ENCODE measurements at regions not wholly inside any gene's neighbourhood (a gene's known extent, or its start where the extent isn't known, plus 50 kb on each side); places are given as distances from the start of the nearest gene placed in this dataset.

GRCh38 chrX:10828036-10828435 lies 207.7 kb upstream of the MID1 start:
- TF ChIP-seq CTCF (IDR thresholded peaks at IDR 0.05) (no peak), POLR2A (IDR thresholded peaks at IDR 0.05) (no peak)

All from esophagus squamous epithelium (tissue), 4 donors.